NCI-H2227 (cell line): ENCODE measurements at regions not wholly inside any gene's neighbourhood (a gene's known extent, or its start where the extent isn't known, plus 50 kb on each side); places are given as distances from the start of the nearest gene placed in this dataset.
A peak's percentile ranks its signal among the peaks of the same experiment; 100 is the strongest.

Source experiments
- DNase-seq: peaks from one replicate; lab custom pipeline; 2025; ENCODE audit not compliant: unreplicated experiment; lab: John Stamatoyannopoulos, UW

DNA sequence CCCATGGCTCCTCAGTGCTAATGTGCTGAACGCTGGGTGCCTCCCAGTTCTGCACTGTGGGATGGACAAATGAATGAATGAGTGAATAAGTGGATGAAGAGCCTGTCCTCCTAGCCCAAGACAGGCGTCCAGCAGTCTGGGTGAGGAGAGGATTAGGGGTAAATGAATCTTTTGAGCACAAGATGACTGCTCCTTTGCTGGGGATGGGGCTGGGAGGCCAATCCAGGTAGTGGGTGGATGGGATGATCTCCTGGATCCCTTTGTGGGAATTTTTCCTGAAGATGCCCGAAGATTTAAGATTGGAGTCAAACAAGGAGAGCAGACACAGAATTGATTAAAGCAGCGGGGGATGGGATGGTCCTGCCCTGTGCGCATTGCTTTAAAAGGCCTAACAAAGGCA, 65.3 kb upstream of the MLN start:
- no peak for DNase-seq

DNA sequence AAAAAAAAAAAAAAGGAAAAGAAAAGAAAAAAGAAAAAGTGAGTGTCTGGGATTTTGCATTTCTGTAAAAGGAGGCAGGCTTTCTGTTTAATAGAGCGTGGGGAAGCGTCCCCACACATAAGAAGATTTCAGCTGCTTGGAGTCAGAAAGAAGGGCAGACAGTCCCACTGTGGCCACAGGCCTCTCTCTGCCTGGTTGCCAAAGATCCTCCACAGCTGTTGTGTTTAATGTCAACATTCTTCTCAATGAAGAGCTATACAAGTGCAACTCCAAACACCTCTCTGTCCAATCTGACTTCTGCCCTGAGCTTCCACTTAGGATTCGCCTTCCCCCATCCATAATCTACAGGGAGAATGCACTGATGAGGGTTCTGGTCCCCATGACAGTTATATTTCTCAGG, 64.3 kb upstream of the MLN start:
- no peak for DNase-seq

DNA sequence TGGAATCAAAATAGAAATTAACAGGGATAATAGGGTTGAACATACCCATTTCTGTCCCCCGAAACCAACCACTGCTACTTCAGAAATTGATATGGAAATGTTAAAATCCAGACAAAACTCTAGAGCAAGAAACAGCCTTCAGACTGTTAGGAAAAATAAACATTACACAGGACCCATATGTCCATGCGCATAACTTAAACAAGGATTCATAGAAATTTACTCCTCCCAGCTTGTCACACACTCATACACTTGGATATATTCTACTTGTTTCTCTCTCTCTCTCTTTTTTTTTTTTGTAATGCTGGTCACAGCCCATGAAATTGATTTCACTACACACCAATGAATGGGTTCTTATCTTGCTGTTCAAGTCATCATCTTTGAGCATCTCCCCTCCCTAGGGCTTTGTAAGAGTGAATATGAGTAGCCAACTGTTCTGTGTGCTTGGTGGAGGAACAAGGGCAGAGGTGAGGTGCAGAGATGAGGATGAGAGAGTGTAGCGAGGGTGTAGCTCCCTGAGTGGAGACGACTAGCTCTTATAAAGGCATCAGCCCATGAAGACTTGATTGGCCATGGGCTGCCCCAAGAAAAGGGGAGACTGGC, 61.8 kb upstream of the MLN start:
- DNase-seq: no peak

DNA sequence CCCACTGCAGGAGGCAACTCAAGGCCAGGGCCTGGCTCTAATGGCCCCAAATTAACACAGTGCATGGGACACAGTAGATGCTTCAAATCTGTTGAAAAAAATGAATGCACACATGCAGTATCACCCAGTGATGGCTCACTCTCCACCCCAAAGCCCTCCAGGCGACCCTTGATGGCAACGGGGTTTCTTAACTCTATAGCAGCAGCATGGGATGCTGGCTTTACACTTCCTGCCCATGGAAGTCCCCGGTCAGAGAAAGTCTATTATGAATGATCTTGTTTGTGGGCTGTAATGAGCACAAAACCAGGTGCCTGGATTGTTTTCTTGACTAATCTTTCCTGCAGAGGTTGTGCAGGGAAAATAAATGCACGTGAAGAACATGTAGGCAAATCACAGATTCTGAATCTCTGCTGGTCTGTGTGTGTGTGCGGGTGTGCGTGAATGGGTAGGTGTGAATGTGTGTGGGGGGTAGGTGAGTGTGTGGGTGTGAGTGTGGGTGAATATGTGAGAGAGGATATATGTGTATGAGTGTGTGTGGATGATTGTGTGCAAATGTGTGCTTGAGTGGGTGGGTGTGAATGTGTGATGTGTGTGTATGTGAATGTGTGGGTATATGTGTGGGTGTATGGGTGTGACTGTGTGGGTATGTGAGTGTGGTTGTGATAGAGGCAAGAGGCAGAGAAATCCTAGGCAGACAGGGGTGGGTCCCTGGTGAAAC, 60.1 kb upstream of the MLN start:
- DNase-seq: no peak

DNA sequence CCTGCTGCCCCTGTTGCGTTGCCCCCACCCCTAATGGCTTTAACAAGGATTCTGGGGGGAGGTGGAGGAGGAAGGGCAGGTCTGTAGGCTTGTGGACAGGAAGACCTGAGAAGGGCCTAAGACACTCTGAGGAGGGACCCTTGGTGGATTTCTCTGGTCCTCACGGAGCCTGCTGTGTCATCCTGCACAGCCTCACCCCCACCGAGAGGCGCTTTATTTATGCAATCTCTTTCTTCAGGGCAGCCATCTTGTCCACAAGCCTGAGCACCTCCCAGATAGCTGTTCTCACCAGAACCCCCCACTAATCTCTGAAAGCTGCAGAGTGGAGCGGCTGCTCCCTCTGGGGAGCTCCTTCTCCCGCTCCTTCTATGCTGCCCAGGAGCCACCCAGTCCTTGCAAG, 59.3 kb upstream of the MLN start:
- no peak for DNase-seq

DNA sequence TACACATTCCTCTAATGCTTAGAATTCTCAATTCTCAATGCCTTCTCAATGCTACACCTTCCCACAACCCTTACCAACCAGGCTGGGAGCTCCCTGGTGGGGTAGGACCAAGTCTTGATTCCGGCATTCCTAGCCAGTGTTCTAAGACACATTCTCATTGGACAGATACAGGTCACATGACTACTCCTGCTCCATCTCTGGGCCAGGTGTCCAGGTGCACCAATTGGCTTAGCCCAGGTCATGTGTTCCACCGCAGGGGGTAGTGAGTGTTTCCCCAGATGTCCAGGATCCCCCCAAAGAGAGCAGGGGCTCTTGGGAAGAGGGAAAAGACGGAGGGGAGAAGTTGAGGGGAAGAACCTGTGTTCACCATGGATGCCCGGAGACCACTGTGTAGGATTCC, 58.7 kb upstream of the MLN start:
- DNase-seq: no peak

DNA sequence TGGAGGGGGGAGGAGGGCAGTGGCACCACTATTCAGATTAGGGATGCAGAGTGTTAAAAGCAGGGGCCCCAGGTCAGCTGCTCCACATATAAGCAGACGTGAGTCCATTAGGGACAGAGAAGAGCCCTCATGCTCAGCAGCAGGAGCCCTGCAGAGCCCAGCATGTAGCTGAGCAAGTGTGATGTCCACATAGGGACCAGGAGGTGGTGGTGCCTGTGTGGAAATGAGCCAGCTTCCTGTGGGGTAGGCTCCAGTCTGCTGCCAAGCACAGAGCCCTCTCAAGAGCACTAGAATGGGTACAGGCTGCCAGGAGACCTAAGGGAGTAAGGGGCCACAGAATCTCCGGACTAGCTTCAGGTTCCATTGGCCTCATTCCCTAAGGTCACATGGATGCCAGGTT, 57.9 kb upstream of the MLN start:
- DNase-seq: no peak

DNA sequence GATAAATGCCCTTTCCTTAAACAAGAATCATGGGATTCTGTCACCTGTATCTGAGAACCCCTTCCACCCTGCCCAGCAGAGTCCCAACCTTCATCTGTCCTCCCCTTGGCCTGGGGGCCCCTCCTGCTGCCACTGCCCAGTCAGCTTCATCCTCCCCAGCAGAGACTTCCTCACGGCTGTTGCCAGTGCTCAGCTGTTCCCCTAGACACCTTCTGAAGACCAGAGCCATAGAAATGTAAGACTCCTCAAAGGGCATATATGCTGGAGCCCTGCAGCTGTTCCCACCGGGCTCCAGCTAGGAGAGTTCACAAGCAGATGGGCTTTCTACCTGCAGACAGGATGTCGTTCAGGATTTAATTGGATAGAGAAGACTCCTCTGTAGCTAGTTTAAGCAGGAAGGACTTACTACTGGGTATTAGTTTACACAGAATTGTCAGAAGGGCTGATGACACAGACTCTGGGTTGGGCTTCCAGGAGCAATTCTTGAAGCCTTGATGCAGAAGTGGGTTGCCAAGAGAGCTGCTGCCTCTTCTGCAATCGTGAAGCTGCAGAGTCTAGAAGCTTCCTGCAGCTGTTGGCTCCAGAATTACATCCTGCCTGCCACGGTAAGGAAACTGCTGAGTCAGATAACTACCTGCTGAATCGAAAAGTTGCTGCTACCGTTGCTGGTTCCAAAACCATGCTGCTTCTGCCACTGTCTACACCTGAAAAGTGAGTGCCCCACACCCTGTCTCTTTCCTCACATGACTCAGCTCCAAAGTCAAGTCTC, 57.1 kb upstream of the MLN start:
- DNase-seq: no peak

DNA sequence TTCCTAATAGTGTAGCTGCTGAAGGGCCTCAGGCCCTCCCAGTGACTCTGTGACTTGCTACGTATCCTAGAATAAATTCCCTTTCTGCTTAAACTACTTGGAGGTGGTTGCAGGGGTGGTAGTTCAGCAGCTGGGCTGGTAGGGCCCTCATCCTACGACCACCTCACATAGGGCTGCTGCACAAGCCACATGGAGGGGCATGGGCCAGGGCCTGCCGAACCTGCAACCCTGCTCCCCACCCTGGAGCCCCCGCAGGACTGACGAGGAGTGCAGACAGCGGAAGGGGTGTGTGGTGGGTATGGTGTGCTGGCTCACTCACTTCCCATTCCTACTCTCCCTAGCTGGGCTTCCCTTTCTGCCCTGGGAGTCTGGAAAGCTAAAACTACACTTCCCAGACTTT, 56.2 kb upstream of the MLN start:
- DNase-seq: no peak

DNA sequence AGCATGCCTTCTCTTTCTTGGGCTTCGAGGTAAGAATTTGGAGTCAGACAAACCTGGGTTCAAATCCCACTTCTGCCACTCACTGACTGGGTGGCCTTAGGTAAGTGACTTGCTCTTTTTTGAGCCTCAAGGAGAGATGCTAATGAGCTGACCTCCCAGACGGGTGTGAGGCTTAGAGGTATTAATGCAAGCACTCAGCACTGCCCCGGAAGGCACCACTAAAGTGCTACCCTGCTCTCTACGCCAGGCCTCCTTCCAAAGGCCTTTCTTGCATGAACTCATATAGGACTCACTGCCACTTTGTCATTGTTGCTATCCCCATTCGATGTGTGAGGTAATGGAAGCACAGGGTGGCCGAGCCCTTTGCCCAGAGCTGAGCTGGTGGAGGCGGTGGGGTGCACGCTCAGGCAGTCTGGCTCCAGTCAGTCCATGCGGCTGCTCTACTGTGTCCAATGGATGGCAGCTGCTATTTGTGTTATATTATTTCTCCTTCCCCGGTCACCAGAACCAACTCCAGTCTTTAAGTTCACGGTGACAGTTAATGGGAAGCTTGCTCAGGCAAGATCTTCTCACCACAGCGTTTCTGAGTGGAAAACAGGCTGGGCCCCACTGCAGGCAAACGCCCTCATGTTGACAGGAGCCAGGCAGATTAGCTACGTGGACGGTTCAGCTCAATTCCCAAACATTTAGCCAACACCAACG, 55.2 kb upstream of the MLN start:
- no peak for DNase-seq

DNA sequence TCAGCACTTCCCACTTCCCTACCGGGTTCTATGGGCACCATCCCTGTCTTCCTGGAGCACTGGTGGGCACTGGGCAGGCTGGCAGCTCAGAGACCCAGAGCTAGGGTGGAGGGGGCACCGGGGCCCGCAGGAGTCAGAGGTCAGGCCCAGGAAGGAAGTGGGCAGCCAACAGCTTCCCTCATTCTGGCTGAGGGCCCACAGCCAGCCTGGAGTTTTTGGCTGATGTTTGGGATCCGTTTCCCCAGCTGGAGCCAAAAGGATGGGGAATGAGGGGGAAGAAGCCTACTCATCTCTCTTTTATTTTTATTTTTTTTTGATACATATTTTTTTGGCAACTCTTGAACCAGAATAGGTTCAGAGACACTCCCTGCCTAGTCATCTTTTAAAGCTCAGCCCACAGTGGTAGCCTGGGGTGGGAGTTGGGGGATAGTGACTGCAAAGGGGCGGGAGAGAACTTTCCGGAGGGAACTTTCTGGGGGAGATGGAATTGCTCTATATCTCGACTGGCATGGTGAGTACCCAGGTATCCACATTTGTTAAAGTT, 54.2 kb upstream of the MLN start:
- DNase-seq: no peak

DNA sequence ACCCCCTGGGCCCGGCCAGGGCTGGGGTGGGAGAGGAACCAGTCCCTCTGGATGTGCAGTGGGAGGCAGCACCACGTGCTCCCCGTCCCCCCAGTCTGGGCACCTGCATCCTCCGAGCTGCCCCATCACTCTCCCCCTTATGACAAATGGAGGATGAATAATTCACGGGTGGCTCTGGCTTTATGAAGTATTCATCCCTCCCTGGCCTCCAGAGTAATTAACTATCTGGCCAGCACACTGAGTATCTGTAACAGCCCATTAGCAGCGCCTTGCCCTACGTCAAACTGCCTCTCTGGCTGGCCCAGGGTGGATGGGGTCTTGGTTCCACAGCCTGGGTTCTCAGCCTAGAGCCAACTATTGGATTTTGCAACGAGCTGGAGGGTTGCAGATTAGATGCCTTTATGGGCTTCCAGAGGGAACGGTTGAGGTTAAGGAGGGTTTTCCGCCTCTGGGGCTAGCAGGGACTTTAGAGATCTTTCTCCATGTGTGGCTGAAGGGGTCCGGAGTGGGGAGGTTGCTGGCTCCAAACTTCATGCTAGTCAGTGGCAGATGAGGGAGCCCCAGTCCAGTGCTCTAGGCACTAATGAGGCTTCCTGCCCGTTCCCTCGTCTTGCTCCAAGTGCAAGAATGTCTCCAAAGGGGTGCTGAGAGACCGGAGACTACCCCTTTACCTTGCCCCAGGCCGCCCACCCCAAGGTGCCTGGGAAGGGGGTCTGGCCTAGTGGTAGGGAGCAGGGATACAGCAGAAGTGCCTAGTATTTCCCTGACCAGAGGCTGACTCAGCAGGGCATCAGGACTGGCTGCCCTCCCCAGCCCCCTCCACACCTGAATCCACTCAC, 53.5 kb upstream of the MLN start:
- no peak for DNase-seq

DNA sequence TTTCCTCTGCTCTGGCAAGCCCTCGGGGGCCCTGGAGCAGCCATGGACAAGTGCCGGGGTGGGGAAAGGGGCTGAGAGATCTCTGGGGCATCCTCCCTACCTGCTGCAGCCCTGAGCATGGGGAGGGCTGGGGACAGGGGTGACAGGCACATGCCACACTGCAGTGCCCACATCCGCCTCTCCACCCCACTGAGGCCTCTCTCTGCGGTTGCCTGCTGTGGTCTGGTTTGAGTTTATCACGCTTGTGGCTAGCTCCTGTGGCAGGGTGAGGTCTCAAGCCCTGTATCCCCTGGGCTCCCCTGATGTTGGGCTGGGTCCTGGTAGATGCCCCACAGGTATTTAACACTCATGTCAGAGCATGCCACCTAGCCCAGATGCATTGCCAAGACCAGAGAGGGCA, 52.9 kb upstream of the MLN start:
- DNase-seq: no peak

DNA sequence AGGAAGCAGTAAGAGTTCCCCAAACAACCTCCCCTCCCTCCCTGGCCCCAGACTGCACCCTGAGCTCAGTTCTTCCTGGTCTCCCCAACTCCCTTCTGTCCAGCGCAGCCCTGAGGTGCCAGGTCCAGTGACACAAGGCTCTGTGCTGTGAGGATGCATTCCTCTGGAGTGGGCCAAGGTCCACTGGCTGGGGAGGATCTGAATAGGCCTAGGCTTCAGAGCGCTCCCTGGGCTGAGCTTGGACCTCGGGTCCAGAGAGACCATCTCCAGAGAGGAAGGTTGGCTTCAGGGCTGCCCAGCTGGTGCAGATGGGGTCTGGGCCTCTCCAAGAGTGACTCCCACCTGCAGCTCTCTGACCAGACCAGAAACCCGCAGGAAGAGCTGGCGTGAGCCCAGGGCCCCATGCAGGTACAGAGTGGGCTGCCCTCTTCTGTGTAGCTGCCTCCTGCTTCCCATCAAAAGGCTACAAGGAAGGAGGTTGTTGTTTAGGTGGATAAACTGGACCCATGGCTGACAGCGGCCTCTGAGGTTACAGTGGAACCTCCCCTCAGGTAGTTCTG, 52.3 kb upstream of the MLN start:
- DNase-seq: no peak

DNA sequence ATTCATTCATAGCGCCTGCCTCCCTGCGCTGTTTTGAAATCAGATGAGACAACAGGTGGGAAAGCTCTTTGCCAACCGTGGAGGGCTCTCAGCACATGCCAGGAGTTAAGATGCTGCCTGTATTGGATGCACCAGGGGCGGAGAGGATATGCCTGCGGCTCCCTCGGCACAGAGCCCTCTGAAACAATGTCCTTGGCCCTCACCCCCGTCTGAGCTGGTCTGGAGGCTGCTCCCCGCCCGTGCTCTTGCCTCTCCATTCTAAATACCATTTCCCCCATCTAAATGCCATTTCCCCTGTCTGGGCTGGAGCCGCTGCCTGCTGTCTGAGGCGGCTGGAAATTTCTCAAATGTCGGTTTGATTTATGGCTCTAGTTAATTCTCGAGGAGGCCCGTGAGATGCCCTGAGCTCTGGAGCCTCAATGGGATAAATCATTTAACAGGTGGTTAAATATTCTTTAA, 50.8 kb upstream of the MLN start:
- peak; percentile 83 for DNase-seq

DNA sequence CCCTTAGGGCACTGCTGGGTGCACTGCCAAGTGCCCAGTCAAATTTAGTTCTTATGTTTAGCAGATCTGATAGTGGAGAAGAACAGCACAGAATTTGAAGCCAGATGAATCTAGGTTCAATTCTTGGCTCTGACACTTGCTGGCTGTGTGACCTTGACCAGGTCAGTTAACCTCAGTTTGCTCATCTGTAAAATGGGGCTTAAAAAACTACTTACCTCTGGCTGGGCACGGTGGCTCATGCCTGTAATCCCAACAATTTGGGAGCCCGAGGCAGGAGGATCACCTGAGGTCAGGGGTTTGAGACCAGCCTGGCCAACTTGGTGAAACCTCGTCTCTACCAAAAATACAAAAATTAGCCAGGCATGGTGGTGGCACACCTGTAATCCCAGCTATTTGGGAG, 49.9 kb upstream of the MLN start:
- DNase-seq: no peak
